GM23338 (cell line): ENCODE measurements at regions not wholly inside any gene's neighbourhood (a gene's known extent, or its start where the extent isn't known, plus 50 kb on each side); places are given as distances from the start of the nearest gene placed in this dataset.

Source experiments
- CTCF ChIP-seq, 2 experiments: fragments of 200-600 bp in 1 of 2; sonication (generic) in 1 of 2; conservative IDR thresholded peaks; 2 replicates each; pipeline versions ENCODE4 v1.5.1 to v1.6.1; 2016 to 2017; ENCODE audit warnings: antibody characterized with exemption in 2 of 2, low read depth in 2 of 2, mild to moderate bottlenecking in 2 of 2, moderate library complexity in 1 of 2
- ETS1 ChIP-seq: IDR thresholded peaks from 2 replicates; pipeline ENCODE4 v1.6.1; 2016; ENCODE audit warnings: antibody characterized with exemption
- EZH2 ChIP-seq: fragments of 200-600 bp; sonication (generic); IDR thresholded peaks from one replicate; pipeline ENCODE4 v1.8.0; 2017; ENCODE audit warnings: antibody characterized with exemption, mild to moderate bottlenecking, low read depth; ENCODE audit not compliant: unreplicated experiment
- JUNB ChIP-seq: IDR thresholded peaks from one replicate; pipeline ENCODE4 v1.6.1; 2016; ENCODE audit warnings: antibody characterized with exemption; ENCODE audit not compliant: unreplicated experiment
- NANOG ChIP-seq: IDR thresholded peaks from 2 replicates; pipeline ENCODE4 v1.6.1; 2016; ENCODE audit warnings: antibody characterized with exemption, borderline replicate concordance
- TF ChIP-seq, protein P1 (sequence below): IDR thresholded peaks from one replicate; pipeline ENCODE4 v1.6.1; 2018; ENCODE audit warnings: antibody characterized with exemption; ENCODE audit not compliant: unreplicated experiment

GRCh38 chr5:53738105-53738504 is 177.7 kb downstream of the NDUFS4 start:
- TF ChIP-seq CTCF (conservative IDR thresholded peaks at IDR 0.05; ENCODE audit: low read depth in 2 of 2) (no peak), NANOG (no peak), EZH2 (no peak), JUNB (no peak), ETS1 (no peak)
- TF ChIP-seq, protein P1, sequence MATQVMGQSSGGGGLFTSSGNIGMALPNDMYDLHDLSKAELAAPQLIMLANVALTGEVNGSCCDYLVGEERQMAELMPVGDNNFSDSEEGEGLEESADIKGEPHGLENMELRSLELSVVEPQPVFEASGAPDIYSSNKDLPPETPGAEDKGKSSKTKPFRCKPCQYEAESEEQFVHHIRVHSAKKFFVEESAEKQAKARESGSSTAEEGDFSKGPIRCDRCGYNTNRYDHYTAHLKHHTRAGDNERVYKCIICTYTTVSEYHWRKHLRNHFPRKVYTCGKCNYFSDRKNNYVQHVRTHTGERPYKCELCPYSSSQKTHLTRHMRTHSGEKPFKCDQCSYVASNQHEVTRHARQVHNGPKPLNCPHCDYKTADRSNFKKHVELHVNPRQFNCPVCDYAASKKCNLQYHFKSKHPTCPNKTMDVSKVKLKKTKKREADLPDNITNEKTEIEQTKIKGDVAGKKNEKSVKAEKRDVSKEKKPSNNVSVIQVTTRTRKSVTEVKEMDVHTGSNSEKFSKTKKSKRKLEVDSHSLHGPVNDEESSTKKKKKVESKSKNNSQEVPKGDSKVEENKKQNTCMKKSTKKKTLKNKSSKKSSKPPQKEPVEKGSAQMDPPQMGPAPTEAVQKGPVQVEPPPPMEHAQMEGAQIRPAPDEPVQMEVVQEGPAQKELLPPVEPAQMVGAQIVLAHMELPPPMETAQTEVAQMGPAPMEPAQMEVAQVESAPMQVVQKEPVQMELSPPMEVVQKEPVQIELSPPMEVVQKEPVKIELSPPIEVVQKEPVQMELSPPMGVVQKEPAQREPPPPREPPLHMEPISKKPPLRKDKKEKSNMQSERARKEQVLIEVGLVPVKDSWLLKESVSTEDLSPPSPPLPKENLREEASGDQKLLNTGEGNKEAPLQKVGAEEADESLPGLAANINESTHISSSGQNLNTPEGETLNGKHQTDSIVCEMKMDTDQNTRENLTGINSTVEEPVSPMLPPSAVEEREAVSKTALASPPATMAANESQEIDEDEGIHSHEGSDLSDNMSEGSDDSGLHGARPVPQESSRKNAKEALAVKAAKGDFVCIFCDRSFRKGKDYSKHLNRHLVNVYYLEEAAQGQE, result no peak
